LNCaP clone FGC (cell line): ENCODE measurements at regions not wholly inside any gene's neighbourhood (a gene's known extent, or its start where the extent isn't known, plus 50 kb on each side); places are given as distances from the start of the nearest gene placed in this dataset.

ENCODE experiments used
- DNase-seq: peaks from one replicate; pipeline ENCODE4 v3.0.0-alpha.2; 2011; ENCODE audit warnings: low read depth
- H3K4me3 ChIP-seq: 2 replicates; pipeline ENCODE4 v1.5.1; 2011; ENCODE audit warnings: mild to moderate bottlenecking, low read depth, low read length, control low read depth
- CTCF ChIP-seq: IDR thresholded peaks from 2 replicates; pipeline ENCODE4 v1.5.1; 2012; ENCODE audit warnings: mild to moderate bottlenecking; ENCODE audit not compliant: control insufficient read depth, insufficient read depth; ENCODE audit errors: extremely low read depth

DNA sequence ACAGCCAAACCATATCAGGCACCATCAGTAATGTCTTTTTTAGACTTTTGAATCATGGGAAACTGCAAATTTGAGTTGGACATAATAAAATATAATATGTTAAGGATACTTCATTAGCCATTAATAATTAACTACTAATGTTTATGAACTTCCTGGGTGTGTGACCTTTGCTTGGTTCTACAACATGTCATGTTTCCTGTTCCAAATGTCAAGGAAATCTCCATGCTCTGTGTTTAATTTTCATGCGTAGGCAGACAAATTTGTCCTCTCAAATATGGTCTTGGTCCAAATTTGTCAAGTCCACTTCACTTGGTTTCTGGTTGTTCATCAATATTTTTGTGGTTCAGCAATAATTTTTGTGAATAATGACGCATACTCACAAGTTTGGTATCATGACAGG, 410.5 kb downstream of the BMP2 start:
- DNase-seq, result no peak
- H3K4me3 ChIP-seq, result no peak overlapping the region
- TF ChIP-seq CTCF, result no peak

GRCh38 chr20:7180256-7181045, 413.0 kb downstream of the BMP2 start:
- DNase-seq, result no peak
- no peak overlapping the region for H3K4me3 ChIP-seq

GRCh38 chr20:7189231-7189630, 421.7 kb downstream of the BMP2 start:
- no peak for DNase-seq
- TF ChIP-seq CTCF, result no peak
- H3K4me3 ChIP-seq, result no peak overlapping the region

More at GRCh38 chr20:7180256-7181045, 413.0 kb downstream of the BMP2 start:
- TF ChIP-seq CTCF, result no peak

DNA sequence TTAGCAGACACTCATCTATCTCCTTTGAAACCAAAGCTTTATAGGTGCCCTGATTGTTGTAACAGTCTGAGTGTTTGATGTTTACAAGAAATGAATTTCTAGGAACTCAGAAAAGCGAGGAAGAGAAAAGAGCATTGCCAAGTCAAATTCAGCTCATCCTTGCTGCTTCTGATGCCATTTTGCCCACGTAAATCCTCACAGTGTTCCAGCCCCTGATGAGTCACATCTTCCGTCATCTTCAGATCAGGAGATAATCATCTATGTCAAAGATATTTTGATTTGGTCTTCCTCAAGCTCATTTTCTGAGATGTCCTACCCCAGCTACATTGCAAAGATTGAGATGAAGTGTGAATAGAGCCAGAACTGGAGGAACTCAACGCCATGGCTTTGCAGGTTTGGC, 426.2 kb downstream of the BMP2 start:
- DNase-seq, result no peak
- no peak for TF ChIP-seq CTCF
- no peak overlapping the region for H3K4me3 ChIP-seq

- no peak for DNase-seq
- no peak overlapping the region for H3K4me3 ChIP-seq
- no peak for TF ChIP-seq CTCF
Observed at GRCh38 chr20:7195704-7196103, 428.2 kb downstream of the BMP2 start.

DNA sequence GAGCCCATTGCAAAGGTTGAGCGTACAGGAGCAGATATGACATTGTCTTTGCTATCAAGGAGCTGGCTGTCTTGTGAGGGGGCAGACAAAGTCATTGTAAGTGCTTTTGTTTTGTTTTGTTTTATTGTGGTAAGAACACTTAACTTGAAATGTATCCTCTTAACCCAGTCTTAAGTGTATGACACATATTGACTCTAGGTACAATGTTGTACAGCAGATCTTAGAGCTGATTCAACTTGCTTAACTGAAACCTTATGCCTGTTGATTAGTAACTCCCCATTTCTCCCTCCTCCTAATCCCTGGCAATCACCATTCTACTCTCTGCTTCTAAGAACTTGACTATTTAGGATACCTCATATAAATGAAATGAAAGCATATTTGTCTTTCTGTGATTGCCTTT, 429.0 kb downstream of the BMP2 start:
- no peak for DNase-seq

More for the DNA sequence above, 429.0 kb downstream of the BMP2 start:
- no peak for TF ChIP-seq CTCF
- no peak overlapping the region for H3K4me3 ChIP-seq
